ENCODE measurements at regions not wholly inside any gene's neighbourhood (a gene's known extent, or its start where the extent isn't known, plus 50 kb on each side); places are given as distances from the start of the nearest gene placed in this dataset.

GRCh38 chr14:54121466-54122027 is 164.9 kb upstream of the BMP4 start:
- Histone ChIP-seq H3K27me3 (replicated peaks; ENCODE audit: control insufficient read depth, insufficient read depth, low read length) (no peaks in the 10 kb centered on the region), H3K4me1 (no peaks in the 10 kb centered on the region), H3K4me3 (ENCODE audit: low read depth, low read length) (no peak overlapping the region), H3K36me3 (ENCODE audit: control insufficient read depth, insufficient read depth, low read length) (no peaks in the 10 kb centered on the region), H3K9me3 (no peaks in the 10 kb centered on the region)
- ChIA-PET POLR2A (no interaction called here), CTCF (no interaction called here)
- intact Hi-C loops (cut with micrococcal nuclease; ENCODE audit: unreplicated experiment) = no loop called here
- no peaks in the 10 kb centered on the region for H3K27me3 Mint-ChIP-seq (ENCODE audit: insufficient read depth, unreplicated experiment)
- DNase-seq = no peak
- no peaks in the 10 kb centered on the region for H3K9me3 Mint-ChIP-seq (ENCODE audit: unreplicated experiment)
- H3K4me3 Mint-ChIP-seq (ENCODE audit: unreplicated experiment) = no peak overlapping the region
- no peaks in the 10 kb centered on the region for H3K4me1 Mint-ChIP-seq (ENCODE audit: low read depth, unreplicated experiment)
- BruUV-seq (replicated peaks) = no TSS peak
- H3K36me3 Mint-ChIP-seq (ENCODE audit: insufficient read depth, unreplicated experiment) = no peaks in the 10 kb centered on the region
- H3K27ac Mint-ChIP-seq (ENCODE audit: unreplicated experiment) = no peak overlapping the region
- no peak for TF ChIP-seq CTCF (IDR thresholded peaks at IDR 0.05; ENCODE audit: insufficient read depth in 1 of 2, low read depth in 1 of 2, low read length in 1 of 2, severe bottlenecking in 1 of 2, unreplicated experiment in 1 of 2)

- BruUV-seq (replicated peaks) = no TSS peak
- H3K4me1 Mint-ChIP-seq (ENCODE audit: low read depth, unreplicated experiment) = no peaks in the 10 kb centered on the region
- no peak overlapping the region for H3K4me3 Mint-ChIP-seq (ENCODE audit: unreplicated experiment)
- no peak for TF ChIP-seq CTCF (IDR thresholded peaks at IDR 0.05; ENCODE audit: insufficient read depth in 1 of 2, low read depth in 1 of 2, low read length in 1 of 2, severe bottlenecking in 1 of 2, unreplicated experiment in 1 of 2)
- Histone ChIP-seq H3K27me3 (replicated peaks; ENCODE audit: control insufficient read depth, insufficient read depth, low read length) (no peaks in the 10 kb centered on the region), H3K4me1 (no peaks in the 10 kb centered on the region), H3K36me3 (ENCODE audit: control insufficient read depth, insufficient read depth, low read length) (no peaks in the 10 kb centered on the region), H3K4me3 (ENCODE audit: low read depth, low read length) (no peak overlapping the region), H3K9me3 (no peaks in the 10 kb centered on the region)
- no peaks in the 10 kb centered on the region for H3K36me3 Mint-ChIP-seq (ENCODE audit: insufficient read depth, unreplicated experiment)
- no peaks in the 10 kb centered on the region for H3K9me3 Mint-ChIP-seq (ENCODE audit: unreplicated experiment)
- no peak overlapping the region for H3K27ac Mint-ChIP-seq (ENCODE audit: unreplicated experiment)
- CTCF ChIA-PET = no interaction called here
- POLR2A ChIA-PET = no interaction called here
- intact Hi-C loops (cut with micrococcal nuclease; ENCODE audit: unreplicated experiment) = no loop called here
- H3K27me3 Mint-ChIP-seq (ENCODE audit: insufficient read depth, unreplicated experiment) = no peaks in the 10 kb centered on the region
- DNase-seq = no peak
Measured at GRCh38 chr14:54123841-54124240, 167.2 kb upstream of the BMP4 start.

- Histone ChIP-seq H3K4me1 (no peaks in the 10 kb centered on the region), H3K36me3 (ENCODE audit: control insufficient read depth, insufficient read depth, low read length) (no peaks in the 10 kb centered on the region), H3K27me3 (replicated peaks; ENCODE audit: control insufficient read depth, insufficient read depth, low read length) (no peaks in the 10 kb centered on the region), H3K4me3 (ENCODE audit: low read depth, low read length) (no peak overlapping the region), H3K9me3 (no peaks in the 10 kb centered on the region)
- Mint-ChIP-seq H3K9me3 (ENCODE audit: unreplicated experiment) (no peaks in the 10 kb centered on the region), H3K4me3 (ENCODE audit: unreplicated experiment) (no peak overlapping the region), H3K27me3 (ENCODE audit: insufficient read depth, unreplicated experiment) (no peaks in the 10 kb centered on the region), H3K36me3 (ENCODE audit: insufficient read depth, unreplicated experiment) (no peaks in the 10 kb centered on the region), H3K4me1 (ENCODE audit: low read depth, unreplicated experiment) (no peaks in the 10 kb centered on the region), H3K27ac (ENCODE audit: unreplicated experiment) (no peak overlapping the region)
- POLR2A ChIA-PET = interaction anchor here (0.7 kb wide), 1 partner anchor 169 kb away, joined by 4 read pairs; no protein-coding TSS in a partner anchor
- intact Hi-C loops (cut with micrococcal nuclease; ENCODE audit: unreplicated experiment) = no loop called here
- no peak for TF ChIP-seq CTCF (IDR thresholded peaks at IDR 0.05; ENCODE audit: insufficient read depth in 1 of 2, low read depth in 1 of 2, low read length in 1 of 2, severe bottlenecking in 1 of 2, unreplicated experiment in 1 of 2)
- CTCF ChIA-PET = no interaction called here
- no peak for DNase-seq
- no TSS peak for BruUV-seq (replicated peaks)
Measured at GRCh38 chr14:54125109-54125508, 168.5 kb upstream of the BMP4 start.

All from Caco-2 (cell line).